ENCODE measurements at regions not wholly inside any gene's neighbourhood (a gene's known extent, or its start where the extent isn't known, plus 50 kb on each side); places are given as distances from the start of the nearest gene placed in this dataset.

- H3K27me3 ChIP-seq = no peaks in the 10 kb centered on the region
- no peak for DNase-seq
- no peaks in the 10 kb centered on the region for H3K36me3 ChIP-seq (replicated peaks in 1 of 2)
- H3K4me3 ChIP-seq = no peak overlapping the region
- H3K27ac ChIP-seq = no peak overlapping the region
- WGBS, 4 donors = 68 to 82% (median 74%) methylated on average over 3 of the region's 3 CpGs
- no peak for TF ChIP-seq CTCF (IDR thresholded peaks at IDR 0.05)
- intact Hi-C loops (cut with DNase I) = no loop called here
- no peaks in the 10 kb centered on the region for H3K4me1 ChIP-seq (replicated peaks in 1 of 2)
- H3K9me3 ChIP-seq (replicated peaks in 1 of 3) = peaks cover 0 to 5% (median 0%) of the 10 kb centered on the region in 3 donors
Measured at GRCh38 chr4:173862754-173863153, 332.7 kb upstream of the HAND2 start.

- Histone ChIP-seq H3K4me3 (no peak overlapping the region), H3K27ac (no peak overlapping the region)
- WGBS, 4 donors = 54 to 67% (median 57%) methylated on average over 2 of the region's 2 CpGs
Measured at GRCh38 chr4:173860094-173860493, 330.1 kb upstream of the HAND2 start.

GRCh38 chr4:173859091-173859713 is 329.2 kb upstream of the HAND2 start:
- intact Hi-C loops (cut with DNase I) = no loop called here
- Histone ChIP-seq H3K27me3 (no peaks in the 10 kb centered on the region), H3K27ac (no peak overlapping the region), H3K4me3 (no peak overlapping the region), H3K4me1 (replicated peaks in 1 of 2) (no peaks in the 10 kb centered on the region), H3K9me3 (replicated peaks in 1 of 3) (no peaks in the 10 kb centered on the region), H3K36me3 (replicated peaks in 1 of 2) (no peaks in the 10 kb centered on the region)
- TF ChIP-seq CTCF (IDR thresholded peaks at IDR 0.05) = no peak
- no peak for TF ChIP-seq POLR2A (IDR thresholded peaks at IDR 0.05)
- 31 to 53% (median 47%) methylated on average over 6 of the region's 6 CpGs for WGBS, 4 donors
- DNase-seq = no peak

More at GRCh38 chr4:173860094-173860493, 330.1 kb upstream of the HAND2 start:
- intact Hi-C loops (cut with DNase I) = no loop called here
- Histone ChIP-seq H3K36me3 (replicated peaks in 1 of 2) (no peaks in the 10 kb centered on the region), H3K27me3 (no peaks in the 10 kb centered on the region), H3K4me1 (replicated peaks in 1 of 2) (no peaks in the 10 kb centered on the region), H3K9me3 (replicated peaks in 1 of 3) (peaks cover 0 to 3% (median 0%) of the 10 kb centered on the region in 3 donors)
- DNase-seq = no peak
- TF ChIP-seq CTCF (IDR thresholded peaks at IDR 0.05) (no peak), POLR2A (IDR thresholded peaks at IDR 0.05) (no peak)

- no peaks in the 10 kb centered on the region for H3K9me3 ChIP-seq (replicated peaks in 1 of 3)
- no peak overlapping the region for H3K4me3 ChIP-seq
- no peak for TF ChIP-seq POLR2A (IDR thresholded peaks at IDR 0.05)
- TF ChIP-seq CTCF (IDR thresholded peaks at IDR 0.05) = no peak
- no peaks in the 10 kb centered on the region for H3K27me3 ChIP-seq
- no peak for DNase-seq
- no peaks in the 10 kb centered on the region for H3K36me3 ChIP-seq (replicated peaks in 1 of 2)
- WGBS, 4 donors = 49 to 69% (median 55%) methylated on average over 2 of the region's 2 CpGs
- H3K27ac ChIP-seq = no peak overlapping the region
- intact Hi-C loops (cut with DNase I) = no loop called here
- H3K4me1 ChIP-seq (replicated peaks in 1 of 2) = no peaks in the 10 kb centered on the region
Measured at GRCh38 chr4:173858471-173858870, 328.4 kb upstream of the HAND2 start.
